GM11168 (cell line): ENCODE measurements at regions not wholly inside any gene's neighbourhood (a gene's known extent, or its start where the extent isn't known, plus 50 kb on each side); places are given as distances from the start of the nearest gene placed in this dataset.

Experiments used
- in situ Hi-C: fragments of 300-500 bp; cut with MboI; formaldehyde crosslinking; loops from one replicate; pipeline ENCODE4 v1.12.0; 2022; ENCODE audit warnings: low sequenced_read_pairs; ENCODE audit not compliant: unreplicated experiment

DNA sequence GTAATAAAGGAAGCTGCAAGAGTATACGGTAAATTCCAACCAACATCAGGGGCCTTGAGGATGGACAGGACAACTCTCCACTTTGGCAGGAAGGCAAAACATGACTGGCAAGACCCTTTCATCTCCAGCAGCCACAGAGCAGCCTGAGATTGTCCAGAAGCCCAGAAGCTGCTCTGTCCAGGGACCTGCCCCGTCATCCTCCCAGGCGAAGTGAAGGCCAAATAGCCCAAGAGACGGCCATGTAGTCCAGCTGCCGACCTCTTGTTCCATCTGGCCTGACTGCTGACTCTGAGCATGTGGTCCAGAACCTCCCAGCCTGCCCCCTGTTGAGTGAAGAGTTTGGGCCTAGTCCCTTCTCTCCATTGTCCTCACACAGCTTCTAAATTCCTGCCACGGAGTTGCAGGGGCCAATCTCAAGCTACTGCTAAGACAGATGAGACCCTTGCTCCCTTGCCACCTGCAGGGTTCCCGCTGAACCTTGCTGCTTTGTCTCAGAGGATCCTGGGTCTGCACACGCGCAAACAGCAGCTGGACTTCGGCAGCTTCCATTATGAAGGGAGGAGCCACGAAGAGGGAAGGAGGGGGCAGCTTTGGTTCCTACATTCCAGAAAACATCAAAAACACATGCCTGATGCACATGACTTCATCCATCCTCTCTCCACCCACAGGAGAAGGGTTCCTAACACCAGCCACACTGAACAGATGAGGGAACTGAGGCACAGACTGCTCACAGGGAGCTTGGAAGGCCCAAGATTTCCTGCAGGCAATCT is 196.9 kb downstream of the KATNAL1 start:
- in situ Hi-C loops, result loop anchor here (10.0 kb wide), 1 partner anchor 336 kb away; no protein-coding TSS in a partner anchor

DNA sequence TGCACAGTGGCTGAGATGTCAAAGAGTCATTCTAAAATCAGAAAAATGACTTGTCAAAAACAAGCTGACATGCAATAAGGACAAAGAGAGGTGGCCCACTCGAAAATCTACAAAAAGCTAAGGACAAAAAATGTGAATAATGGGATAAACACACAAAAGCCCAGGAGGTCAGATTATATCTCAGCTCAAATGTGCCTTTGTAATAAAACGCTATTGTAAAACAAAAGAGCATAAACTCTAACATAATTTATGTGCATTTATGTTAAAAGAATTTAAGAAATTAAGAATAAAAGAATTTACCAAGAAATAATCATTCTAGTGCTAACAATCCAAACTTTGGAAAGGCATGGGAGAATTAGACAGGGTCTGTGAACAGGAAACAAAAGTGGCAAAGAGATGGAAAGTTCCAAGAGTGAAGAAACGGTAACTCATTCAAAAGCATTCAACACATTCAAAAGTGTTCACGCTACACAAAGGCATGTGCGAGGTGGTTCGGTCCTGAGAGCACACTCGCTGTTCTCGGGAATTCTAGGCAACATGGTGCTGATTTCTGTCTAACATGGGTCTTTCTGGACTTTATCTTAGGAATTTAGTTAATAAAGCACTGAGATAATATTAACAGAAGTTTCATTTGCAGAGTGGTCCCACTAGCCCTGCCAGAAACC is 197.7 kb downstream of the KATNAL1 start:
- in situ Hi-C loops, result loop anchor here (10.0 kb wide), 1 partner anchor 335 kb away; no protein-coding TSS in a partner anchor

DNA sequence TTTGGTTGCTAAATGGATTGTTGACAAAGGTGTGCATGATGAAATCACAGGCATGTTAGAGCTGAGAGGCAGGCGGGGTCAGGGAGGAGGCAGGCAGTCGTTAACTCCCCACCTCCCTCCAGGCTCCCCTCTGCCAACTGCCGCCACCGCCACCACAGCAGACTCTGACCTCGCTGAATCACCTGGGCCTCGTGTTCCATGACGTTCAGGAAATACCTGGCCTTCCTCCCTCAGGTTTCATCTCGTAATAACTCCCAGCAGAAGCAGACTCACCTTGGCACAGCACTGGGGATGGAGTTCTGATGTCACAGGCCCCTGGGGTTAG is 198.5 kb downstream of the KATNAL1 start:
- in situ Hi-C loops, result no loop called here

DNA sequence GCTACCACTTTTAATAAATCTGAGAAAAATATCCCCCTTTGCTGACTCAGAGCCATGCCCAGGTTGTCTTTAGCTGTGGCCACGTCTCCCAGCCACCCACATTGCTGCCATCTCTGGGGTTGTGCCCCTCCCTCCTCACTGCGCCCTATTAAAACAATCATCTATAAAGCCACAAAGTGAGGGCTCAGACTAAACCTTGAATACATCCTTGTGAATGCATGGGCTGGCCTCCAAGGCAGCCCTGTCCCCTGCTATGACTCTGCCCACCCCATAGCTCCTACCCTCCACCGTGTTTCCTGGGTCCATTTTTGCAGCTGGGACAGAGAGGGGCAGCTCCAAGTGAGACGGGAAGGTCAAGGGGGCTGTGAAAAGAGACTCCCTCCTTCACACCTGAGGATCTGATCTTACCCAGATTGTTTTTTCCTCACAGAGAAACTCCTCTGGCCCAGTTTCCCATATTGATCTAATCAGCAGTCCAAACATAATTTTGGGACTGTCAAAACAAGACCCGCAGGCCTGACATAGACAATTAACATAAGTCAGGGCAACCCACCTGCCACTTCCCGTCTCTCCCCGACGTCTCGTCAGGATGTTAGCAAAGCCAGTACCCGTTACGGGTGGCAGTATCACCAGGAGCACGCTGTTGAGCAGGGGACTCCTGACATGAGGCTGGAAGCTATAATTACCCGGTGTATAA is 199.0 kb downstream of the KATNAL1 start:
- in situ Hi-C loops, result no loop called here

DNA sequence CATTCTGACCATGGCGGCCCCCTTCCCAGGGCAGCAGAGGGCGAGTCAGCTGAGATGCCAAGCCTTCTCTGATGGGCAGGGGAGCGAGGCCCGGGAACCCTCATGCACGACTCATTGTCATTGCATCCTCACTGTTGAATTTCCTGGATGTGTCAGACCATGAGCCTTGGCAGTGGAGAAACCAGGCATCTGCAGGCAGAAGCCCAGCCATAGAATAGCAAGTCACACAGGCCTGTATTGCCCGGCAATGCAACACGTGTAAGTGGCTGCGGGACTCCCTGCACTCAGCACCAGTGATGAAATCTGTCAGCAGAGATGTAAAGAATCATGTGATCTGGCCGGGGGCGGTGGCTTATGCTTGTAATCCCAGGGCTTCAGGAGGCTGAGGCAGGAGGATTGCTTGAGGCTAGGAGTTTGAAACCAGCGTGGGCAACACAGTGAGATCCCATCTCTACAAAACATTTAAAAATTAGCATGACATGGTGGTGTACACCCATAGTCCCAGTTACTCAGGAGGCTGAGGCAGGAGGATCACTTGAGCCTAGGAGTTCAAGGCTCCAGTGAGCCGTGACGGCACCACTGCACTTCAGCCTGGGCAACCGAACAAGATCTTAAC is 199.7 kb downstream of the KATNAL1 start:
- in situ Hi-C loops, result no loop called here

DNA sequence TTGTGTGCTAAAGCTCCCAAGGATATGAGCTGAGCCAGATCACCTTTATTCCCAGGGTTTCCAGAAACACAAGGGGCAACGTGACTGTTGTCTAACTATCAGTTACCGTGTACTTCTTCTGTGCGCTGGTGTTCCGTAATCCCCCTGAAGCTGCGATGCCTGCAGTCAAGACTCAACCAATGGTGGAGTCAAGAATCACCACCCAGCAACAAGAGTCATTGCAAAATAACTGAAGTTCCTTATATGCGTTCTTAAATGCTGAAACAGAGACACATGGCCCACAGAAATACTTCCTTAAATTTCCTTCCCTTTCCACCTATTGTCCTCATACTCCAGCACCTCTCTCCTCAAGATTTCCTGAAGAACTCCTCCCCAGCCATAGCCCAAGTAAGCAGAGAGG is 200.2 kb downstream of the KATNAL1 start:
- in situ Hi-C loops, result no loop called here

DNA sequence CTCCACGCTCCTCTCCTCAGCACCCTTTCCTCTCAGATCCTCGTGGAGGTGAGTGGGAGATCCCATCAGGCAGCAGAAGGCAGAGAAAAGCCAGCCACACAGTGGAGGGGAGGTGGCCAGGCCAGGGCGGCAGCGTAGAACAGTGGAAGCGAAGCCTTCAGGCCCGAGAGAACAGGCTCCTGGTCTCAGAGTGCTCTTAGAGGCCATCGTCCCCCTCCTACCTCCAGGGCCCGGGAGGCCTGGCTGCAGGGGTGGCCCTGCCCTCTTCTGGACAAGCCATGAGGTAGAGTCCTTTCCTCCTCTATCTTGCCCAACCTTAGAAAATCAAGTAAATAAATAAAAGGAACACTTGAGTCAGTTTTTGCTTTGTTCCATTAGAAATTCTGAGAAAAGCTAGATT is 202.0 kb downstream of the KATNAL1 start:
- in situ Hi-C loops, result no loop called here

DNA sequence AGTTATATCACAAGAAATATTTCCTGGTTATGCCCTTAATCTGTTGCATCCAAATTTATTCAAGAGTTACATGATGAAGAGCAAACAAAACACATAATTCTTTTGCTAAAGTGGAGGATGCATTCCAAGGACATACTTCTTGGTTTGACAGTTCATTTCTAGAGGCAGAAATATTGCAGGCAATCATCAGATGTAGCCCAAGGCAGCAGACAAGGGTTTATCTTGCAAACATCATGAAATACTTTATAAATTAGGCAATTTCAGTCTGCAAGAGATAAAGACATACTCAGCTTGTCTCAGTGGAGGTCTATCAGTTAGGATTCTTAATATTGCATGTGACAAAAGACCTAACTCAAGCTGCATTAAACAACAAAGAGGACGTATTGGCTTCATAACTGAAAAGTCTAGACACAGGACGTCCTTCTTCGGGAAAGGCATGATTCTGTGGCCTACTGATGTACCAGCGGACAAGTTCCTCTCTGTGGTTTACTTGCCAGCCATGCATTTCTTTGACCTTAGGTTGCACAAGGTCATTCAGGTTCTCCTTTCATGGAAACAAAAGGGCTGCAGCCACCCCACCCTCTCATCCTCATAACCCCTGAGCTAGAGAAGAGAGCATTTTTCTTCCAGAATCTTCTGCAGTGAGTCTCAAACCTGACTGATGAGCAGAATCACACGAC is 204.1 kb downstream of the KATNAL1 start:
- in situ Hi-C loops, result no loop called here

DNA sequence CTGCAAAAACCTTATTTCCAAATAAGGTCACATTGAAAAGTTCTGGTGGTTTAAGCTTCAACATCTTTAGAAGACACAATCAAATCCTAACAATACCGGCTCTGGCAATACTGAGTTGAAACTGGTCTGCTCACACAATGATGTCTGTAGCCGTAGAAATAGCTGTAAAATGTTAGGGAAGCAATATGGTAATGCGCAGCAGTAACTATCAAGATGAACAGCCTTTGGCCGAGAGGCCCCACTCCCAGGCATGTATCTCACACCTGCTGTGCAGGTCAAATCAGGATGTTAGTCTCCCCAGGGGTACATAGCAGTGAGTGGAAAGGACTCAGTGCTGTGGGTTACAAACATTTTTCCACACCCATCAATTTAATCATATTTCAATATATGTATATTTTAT is 207.1 kb downstream of the KATNAL1 start:
- in situ Hi-C loops, result no loop called here

DNA sequence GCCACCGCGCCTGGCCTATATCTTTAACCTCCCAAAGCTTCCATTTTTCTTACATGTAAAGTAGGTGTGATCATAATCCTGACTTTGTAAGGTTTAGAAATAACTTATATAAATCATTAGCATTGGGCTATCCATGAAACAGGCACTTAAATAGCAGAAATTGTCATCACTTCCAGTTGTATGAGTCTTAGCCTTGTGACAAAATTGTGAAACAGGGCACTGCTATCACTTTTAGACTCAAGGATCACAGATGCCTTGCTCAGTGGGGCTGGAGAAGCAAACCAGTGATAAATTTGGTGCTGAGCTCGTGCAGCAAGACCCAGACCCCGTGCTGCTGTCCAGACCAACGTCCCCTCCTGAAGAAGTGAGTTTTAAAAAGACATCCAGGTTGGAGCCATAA is 209.7 kb downstream of the KATNAL1 start:
- in situ Hi-C loops, result no loop called here

DNA sequence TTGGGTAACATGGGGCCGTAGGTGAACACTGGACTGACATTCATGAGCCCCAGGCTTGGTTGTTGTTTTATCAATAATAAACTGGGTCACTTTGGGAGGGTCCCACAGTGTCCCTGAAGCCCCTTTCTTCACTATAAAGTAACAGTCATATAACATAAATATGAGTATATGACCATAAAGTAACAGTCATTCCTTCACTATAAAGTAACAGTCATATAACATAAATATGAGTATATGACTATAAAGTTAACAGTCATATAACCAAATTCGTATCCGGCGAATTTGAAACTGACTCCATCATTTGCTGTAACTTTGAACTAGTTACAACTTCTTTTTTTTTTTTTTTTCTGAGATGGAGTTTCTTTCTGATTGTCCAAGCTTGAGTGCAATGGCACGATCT is 210.3 kb downstream of the KATNAL1 start:
- in situ Hi-C loops, result no loop called here

DNA sequence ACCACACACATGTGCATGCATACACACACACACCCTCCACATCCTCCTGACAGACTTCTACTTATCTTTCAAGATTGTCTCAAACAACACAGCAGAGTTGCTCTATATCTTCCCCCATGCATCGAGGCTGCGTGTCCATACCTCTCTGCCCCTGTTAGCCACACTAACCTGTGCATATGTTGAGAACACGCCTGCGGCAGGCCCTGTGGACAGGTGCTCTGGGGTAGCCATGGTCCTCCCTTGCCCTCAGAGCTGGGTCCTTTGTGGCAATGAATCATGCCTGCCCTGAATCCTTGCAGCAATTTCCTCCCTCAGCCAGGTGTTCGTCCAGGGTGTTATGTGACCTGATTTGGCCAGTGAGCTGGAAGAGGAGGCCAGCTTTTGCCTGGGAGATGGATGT is 213.3 kb downstream of the KATNAL1 start:
- in situ Hi-C loops, result no loop called here

DNA sequence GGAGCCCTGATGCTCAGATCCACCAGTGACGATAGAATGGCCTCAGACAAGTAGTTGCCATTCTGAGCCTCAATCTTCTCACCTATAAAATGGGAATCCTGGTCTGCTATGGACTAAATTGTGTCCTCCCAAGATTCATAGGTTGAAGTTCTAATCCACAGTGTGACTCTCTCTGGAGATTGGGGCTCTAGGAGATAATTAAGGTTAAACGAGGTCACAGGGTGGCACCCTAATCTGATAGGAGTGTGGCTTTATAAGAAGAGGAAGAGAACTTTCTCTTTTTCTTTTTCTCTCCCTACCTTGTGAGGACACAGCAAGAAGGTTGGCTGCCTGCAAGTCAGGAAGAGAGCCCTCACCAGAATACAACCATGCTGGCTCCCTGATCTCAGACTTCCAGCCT is 214.1 kb downstream of the KATNAL1 start:
- in situ Hi-C loops, result no loop called here

DNA sequence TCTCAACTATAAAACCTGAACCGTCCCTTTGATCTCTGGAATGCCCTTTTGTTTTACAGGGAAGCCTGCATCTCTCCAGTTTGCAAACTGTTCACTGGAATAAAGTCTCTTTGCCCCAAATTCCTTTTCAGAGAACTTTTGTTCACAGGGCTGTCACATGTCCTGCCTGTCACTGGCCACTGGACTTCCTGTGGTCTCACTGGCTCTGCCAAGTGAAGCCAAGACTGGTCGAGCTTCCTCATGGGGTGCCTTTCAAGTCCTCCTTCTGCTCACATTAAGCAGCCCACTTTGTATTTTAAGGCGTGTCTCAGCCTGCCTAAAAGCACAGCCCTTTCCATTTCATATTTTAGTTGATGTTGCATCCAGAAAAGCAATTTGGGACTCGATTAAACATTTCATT is 215.7 kb downstream of the KATNAL1 start:
- in situ Hi-C loops, result no loop called here

DNA sequence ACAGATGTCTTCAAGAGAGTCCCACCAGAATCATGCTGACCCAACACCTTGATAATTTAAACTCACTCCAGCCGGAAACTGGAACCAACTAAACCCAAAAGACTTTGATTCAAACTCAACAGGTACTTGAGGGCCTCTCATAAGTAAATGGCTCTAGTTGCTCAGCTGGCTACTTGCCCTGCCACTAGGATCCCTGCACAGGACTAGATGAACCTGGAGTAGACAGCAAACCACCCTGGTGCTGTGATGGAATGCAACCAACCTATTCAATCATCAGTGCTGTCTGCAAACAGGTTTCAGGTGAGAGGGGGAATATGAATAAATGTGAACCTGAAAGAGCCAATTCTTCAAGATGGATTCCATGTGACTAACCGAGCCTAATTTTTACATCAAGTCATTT is 216.3 kb downstream of the KATNAL1 start:
- in situ Hi-C loops, result no loop called here

DNA sequence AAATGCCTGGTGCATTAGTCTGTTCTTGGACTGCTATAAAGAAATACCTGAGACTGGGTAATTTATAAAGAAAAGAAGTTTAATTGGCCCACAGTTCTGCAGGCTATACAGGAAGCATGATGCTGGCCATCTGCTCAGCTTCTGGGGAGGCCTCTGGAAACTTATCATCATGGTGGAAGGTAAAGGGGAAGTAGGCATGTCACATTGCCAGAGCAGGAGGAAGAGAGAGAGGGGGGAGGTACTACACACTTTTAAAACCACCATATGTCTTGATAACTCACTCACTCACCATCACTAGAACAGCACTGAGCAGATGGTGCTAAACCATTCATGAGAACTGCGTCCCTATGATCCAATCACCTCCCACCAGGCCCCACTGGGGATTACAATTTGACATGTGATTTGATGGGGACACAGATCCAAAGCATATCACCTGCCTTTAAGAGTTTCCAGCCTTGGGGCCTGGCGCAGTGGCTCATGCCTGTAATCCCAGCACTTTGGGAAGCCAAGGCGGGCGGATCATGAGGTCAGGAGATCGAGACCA is 219.0 kb downstream of the KATNAL1 start:
- in situ Hi-C loops, result no loop called here

DNA sequence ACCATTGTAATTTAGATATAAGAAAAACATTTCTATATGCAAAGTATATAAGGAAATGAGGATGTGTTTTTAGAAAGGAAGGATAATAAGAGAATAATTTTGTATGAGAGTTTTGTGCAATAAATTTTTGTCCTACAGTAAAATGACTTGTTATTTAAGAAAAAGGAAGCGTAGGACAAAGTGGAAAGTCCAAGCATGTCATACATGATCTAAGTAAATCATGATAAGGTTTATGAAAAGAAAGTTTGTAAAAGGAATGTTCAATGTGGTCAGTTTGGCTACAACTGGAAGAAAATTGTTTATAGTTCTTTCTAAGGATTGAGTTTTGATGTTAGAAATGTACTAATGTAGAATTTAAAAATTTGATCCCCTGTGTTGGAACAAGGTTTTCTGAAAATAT is 222.3 kb downstream of the KATNAL1 start:
- in situ Hi-C loops, result no loop called here

DNA sequence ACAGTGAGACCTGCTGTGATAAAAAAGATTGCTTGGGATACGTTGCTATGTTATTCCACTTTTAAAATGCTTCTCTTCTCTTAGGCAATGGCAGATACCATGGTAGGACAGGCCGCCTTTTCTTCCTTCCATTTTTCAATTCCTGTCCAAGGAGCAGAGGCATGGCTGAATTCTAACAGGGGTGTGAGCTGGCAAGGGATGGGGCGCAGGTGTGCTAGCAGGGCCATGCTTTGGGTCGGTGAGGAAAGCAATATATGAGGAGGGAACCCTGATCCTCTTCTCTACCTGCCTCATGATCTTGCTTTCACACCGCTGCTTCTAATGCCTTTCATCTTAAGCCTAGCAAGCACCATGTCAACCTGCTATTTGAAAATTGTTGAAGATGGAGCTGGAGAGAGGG is 225.0 kb downstream of the KATNAL1 start:
- in situ Hi-C loops, result no loop called here

DNA sequence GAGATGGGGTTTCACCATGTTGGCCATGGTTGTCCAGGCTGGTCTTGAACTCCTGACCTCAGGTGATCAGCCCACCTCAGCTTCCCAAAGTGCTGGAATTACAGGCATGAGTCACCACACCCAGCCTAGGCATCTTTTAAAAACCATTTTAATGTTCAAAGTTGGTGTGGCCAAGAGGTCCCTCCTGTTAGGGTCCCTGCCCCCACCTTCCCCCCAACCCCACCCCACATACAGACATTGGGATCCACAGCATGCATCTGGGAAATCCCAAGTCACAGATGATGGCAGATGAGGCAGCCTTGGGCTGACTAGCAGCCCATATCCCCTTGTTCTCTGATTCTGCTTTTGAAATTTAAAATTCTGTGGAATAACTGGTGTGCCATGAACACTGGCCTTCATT is 226.0 kb downstream of the KATNAL1 start:
- in situ Hi-C loops, result no loop called here

DNA sequence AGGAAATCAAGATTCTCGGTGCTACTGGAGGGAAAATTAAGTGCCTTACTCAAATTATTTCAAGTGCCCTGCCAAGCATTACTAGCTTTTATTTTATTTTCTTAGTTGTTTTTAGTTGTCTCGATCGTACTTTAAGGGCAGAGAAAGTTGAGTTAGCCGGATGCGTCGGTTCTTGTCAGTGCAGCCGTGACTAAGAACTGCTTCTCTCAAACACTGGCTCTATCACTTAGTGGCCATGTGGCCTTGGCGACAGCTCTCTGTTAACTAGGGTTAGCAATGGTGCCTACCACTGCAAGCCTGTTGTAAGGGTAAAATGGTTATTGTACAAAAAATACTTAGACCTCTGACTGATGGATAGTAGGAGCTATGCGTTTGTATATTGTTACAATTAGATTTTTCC is 227.8 kb downstream of the KATNAL1 start:
- in situ Hi-C loops, result no loop called here
